ENCODE measurements at regions not wholly inside any gene's neighbourhood (a gene's known extent, or its start where the extent isn't known, plus 50 kb on each side); places are given as distances from the start of the nearest gene placed in this dataset.
A peak's percentile ranks its signal among the peaks of the same experiment; 100 is the strongest.

DNA sequence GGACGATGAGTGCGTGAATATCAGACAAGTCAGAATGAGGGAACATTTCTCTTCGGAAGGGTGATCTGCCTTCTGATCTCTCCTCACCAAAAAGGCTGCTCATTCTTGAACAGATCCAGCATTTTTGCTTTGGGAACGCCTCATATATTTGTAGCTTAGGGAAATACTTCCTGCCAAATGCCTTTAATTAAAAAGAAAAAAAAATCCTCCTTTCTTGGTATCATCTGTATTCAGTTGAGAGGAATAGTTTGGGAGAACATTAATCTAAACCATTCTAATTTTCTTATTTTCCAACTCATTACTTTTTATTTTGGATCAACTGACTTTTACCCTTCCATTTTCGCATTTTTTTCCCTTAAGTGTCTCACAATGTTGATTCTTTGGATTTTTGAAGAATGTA, 163.4 kb downstream of the SNX18 start:
- TF ChIP-seq, protein P1, sequence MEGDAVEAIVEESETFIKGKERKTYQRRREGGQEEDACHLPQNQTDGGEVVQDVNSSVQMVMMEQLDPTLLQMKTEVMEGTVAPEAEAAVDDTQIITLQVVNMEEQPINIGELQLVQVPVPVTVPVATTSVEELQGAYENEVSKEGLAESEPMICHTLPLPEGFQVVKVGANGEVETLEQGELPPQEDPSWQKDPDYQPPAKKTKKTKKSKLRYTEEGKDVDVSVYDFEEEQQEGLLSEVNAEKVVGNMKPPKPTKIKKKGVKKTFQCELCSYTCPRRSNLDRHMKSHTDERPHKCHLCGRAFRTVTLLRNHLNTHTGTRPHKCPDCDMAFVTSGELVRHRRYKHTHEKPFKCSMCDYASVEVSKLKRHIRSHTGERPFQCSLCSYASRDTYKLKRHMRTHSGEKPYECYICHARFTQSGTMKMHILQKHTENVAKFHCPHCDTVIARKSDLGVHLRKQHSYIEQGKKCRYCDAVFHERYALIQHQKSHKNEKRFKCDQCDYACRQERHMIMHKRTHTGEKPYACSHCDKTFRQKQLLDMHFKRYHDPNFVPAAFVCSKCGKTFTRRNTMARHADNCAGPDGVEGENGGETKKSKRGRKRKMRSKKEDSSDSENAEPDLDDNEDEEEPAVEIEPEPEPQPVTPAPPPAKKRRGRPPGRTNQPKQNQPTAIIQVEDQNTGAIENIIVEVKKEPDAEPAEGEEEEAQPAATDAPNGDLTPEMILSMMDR (IDR thresholded peaks at IDR 0.05): no peak
- Histone ChIP-seq H3K27ac (peak overlapping the region in 1 of 2 donors; percentile 20), H3K4me3 (no peak overlapping the region)

DNA sequence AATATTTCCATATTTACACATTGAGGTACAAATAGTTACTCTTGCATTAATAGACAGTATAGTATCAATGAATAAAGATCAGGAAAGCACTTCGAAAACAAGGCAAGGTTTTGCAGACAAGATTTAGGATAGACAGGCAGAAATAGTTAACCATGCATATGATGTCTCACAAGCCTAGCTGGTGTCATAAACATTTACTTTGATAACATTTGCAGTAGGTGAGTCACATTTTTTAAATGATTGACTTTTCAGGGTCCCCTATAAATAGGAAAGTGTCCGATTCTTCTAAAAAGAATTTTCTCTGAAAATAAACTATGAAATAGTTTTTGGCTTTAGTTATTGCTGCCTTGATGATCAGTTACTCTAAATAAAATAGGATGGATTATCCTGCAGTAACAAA, 162.1 kb downstream of the SNX18 start:
- Histone ChIP-seq H3K27ac (no peak overlapping the region), H3K4me3 (no peak overlapping the region)
- TF ChIP-seq, protein P1 (IDR thresholded peaks at IDR 0.05): no peak
- no peak for DNase-seq (ENCODE audit: low spot score)

More for the DNA sequence above, 163.4 kb downstream of the SNX18 start:
- no peak for DNase-seq (ENCODE audit: low spot score)

DNA sequence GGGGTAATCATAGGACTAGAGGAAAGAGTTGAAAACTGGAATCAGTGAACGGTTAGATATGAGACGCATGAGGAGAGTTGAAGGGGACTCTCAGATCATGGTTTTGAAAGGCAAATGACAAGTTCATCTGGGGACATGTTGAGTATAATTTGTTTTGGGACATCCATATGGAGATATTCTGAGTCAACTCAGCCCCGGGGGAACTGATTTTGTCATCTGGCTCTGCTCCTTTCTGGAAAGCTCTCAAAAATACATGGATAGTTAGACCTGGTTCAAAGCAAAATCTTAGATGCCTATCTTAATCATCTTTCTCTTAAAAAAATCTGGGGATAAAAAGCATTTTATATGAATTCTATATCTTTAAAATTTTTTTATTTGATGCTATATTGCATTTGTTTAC, 161.2 kb downstream of the SNX18 start:
- TF ChIP-seq, protein P1 (IDR thresholded peaks at IDR 0.05): no peak
- Histone ChIP-seq H3K4me3 (no peak overlapping the region), H3K27ac (peak overlapping the region in 1 of 2 donors; percentile 24)
- no peak for DNase-seq (ENCODE audit: low spot score)

DNA sequence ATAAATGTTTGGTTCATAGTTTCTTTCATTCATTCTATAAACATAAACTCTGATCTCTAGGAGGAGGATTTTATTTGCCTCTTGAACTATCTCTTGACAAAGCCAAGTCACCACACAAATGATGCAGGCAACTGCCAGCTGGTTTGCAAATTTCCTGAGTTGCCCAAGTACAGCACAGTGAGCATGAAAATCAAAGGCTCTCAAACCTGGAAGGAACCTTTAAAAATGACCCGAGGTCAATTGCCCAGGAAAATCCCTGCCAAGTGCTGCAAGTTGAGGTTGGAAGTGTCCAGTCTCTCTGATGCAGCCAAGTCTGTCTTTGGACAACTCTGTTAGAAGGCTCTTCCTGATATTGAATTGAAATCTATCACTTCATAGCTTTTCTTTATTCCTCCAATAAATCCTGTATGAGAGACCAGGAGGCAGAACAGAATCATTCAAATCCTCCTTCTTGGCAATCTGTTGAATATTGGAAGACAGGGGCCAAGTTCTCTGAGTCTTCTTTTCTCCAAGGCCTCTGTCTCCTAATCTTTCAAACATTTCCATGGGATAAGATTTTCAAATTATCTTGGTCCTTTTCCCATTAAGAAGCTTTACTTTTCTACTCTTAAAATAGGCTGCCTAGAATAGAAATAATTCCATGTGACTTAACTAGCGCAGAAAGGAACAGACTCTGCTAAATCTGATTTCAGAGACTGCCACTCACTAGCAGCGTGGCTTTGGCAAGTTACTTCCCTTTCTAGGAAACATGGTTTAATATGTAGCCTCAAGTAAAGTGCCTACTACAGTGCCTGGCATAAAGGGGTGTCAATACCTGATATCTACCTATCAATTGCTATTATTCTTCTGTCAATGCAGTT, 159.2 kb downstream of the SNX18 start:
- no peak for DNase-seq (ENCODE audit: low spot score)
- Histone ChIP-seq H3K4me3 (no peak overlapping the region), H3K27ac (peak overlapping the region; percentile 38 to 65)
- TF ChIP-seq, protein P1 (IDR thresholded peaks at IDR 0.05): no peak

DNA sequence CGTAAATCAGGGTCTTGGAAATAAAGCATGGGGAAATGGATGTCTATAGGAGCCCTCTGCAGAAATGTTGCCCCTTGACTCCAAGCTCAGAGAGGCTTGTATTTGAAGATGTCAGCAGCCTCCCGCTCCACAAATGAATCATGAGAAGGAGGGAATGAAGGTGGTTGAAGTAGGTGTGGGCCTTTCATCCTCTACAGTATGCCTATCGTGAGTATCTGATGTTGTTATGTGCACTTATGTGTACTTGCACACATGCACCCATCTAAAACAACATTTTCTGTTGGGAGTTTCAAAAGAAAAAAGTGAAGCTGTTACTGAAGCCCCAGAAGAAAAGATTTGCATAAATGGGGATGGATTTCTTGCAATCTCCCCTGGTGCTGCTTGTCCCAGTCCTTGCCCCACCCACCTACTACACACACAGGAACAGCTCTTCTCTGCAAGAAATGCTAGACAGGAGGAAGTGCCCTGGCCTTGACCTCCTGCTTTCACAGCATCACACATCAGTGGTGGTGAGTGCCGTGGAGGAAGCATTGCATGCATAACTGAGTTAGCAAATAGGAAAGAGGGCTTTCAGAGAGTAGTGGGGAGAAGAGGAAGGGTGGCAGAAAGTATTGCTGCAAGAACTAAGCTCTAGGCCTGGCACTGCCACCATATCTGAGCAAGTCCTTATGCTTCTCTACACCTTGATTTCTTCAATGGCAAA, 156.1 kb downstream of the SNX18 start:
- TF ChIP-seq, protein P1 (IDR thresholded peaks at IDR 0.05): no peak
- no peak overlapping the region for H3K27ac ChIP-seq
- no peak overlapping the region for H3K4me3 ChIP-seq
- DNase-seq (ENCODE audit: low spot score): no peak

DNA sequence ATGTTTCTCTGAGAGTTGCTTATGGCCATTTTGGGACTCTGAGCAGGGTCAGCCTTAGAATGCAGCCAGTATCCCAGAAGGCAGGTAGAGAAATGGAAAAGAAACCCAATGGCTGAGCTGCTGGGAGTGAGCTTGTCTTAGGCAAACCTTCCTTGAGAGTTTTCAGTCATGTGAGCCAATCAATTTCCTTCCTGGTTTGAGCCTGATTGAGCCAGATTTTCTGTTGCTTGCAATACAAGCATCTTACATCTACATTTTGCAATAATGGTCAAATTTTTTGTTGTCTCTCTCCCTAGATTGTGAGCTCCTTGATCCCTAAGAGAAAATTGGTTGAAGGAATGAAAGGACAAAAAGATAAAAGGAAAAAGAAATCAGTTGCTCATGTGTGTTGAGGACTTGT, 155.3 kb downstream of the SNX18 start:
- no peak for DNase-seq (ENCODE audit: low spot score)
- Histone ChIP-seq H3K27ac (no peak overlapping the region), H3K4me3 (no peak overlapping the region)
- TF ChIP-seq, protein P1 (IDR thresholded peaks at IDR 0.05): no peak
